ENCODE measurements at regions not wholly inside any gene's neighbourhood (a gene's known extent, or its start where the extent isn't known, plus 50 kb on each side); places are given as distances from the start of the nearest gene placed in this dataset.

DNA sequence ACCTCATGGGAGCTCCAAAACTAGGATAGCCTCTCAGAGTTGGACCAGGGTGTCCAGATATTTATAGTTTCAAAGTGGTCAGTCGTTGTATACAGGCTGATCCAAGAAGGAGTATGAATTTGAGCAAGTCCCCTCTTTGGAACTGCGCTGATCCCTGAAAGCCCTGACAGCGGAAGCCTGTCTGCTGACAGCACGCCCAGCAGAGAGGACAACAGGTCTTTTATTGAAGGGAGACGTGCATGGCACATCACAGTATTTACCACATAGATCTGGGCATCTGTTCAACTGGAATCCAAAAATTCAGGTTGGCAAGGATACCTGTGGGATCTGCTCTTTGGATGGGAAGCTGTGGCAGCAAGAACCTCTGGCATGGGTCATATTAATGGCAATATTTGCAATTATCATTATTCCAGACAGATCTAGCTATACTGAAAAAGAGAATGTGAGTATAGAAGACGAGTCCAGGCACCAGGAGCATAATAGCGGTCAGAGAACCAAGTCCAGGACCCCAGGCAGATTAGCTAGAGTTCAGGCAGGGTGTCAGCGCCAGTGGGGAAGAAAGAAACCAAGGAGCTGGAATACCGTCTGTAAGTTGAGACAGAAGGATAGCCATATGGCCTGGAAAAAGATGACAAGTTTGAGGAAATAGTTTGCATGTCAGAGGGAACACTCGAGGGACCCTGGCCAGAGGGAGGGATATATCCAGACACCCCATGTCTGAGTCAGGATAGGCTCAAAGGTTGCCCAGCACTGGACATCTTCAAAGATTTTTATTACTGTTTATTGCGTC is 260.4 kb upstream of the FANCL start:
- TF ChIP-seq, protein P1, sequence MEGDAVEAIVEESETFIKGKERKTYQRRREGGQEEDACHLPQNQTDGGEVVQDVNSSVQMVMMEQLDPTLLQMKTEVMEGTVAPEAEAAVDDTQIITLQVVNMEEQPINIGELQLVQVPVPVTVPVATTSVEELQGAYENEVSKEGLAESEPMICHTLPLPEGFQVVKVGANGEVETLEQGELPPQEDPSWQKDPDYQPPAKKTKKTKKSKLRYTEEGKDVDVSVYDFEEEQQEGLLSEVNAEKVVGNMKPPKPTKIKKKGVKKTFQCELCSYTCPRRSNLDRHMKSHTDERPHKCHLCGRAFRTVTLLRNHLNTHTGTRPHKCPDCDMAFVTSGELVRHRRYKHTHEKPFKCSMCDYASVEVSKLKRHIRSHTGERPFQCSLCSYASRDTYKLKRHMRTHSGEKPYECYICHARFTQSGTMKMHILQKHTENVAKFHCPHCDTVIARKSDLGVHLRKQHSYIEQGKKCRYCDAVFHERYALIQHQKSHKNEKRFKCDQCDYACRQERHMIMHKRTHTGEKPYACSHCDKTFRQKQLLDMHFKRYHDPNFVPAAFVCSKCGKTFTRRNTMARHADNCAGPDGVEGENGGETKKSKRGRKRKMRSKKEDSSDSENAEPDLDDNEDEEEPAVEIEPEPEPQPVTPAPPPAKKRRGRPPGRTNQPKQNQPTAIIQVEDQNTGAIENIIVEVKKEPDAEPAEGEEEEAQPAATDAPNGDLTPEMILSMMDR (IDR thresholded peaks at IDR 0.05) = no peak
- TF ChIP-seq POLR2A (IDR thresholded peaks at IDR 0.05) (no peak), POLR2AphosphoS5 (IDR thresholded peaks at IDR 0.05) (no peak)
